CD4-positive, alpha-beta T cell treated with Interleukin-4 for 1 hour (primary cell): ENCODE measurements at regions not wholly inside any gene's neighbourhood (a gene's known extent, or its start where the extent isn't known, plus 50 kb on each side); places are given as distances from the start of the nearest gene placed in this dataset.
"Not testable (repeated sequence)": the region's sequence is repeated elsewhere in the genome, so short reads cannot be mapped to it uniquely, and the experiment has no call there.

Experiments
- DNase-seq, 2 donors: peaks; one replicate each; pipeline ENCODE4 v3.0.0-alpha.2; 2020 to 2022

GRCh38 chr17:14753383-14753782 lies 452.5 kb downstream of the HS3ST3B1 start:
- DNase-seq = no peak

- DNase-seq = no peak
Measured at GRCh38 chr17:14752011-14752410, 451.1 kb downstream of the HS3ST3B1 start.

- no peak for DNase-seq
Measured at GRCh38 chr17:14750866-14751265, 450.0 kb downstream of the HS3ST3B1 start.

GRCh38 chr17:14749269-14749668 lies 448.4 kb downstream of the HS3ST3B1 start:
- DNase-seq = no peak

DNA sequence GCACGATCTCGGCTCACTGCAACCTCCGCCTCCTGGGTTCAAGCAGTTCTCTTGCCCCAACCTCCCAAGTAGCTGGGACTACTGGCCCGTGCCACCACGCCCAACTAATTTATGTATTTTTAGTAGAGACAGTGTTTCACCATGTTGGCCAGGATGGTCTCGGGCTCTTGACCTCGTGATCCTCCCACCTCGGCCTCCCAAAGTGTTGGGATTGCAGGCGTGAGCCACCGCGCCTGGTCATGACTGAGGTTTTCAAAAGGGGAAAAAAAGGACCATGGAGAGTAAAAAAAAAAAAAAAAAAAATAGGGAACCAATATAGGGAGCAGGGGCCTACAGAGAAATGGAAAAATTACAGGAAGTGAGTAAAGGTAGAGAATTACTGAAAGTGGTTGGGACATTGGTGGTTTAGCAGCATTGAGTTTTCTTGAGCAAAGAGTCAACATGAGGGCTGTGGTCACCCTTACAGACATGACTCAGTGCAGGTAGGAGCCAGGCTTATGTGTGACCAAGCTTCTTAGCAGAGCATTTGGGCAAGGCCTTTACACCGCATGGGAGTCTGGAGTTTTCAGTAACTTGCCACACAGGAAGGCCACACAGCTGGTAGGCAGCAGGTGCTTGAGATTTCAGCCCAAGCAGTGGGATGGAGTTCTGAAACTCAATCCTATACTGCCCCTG lies 447.3 kb downstream of the HS3ST3B1 start:
- DNase-seq = peak in 1 of 2 donors; percentile 15

DNA sequence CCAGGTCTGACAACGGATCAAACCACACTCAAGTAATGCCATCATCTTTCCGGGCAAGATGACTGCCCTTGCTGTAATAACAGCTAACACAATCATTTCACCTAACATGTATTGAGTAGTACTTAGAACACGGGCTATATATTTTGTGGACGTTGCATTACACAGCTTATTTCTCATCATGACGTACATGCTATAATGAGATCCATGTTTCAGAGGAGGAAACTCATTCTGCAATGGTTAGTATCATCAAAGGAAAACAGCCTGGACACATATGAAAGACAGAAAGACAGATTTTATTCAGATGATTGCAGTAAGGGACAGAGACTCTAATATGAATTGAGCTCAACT lies 446.7 kb downstream of the HS3ST3B1 start:
- no peak for DNase-seq

- no peak for DNase-seq
Measured at GRCh38 chr17:14746822-14747602, 446.1 kb downstream of the HS3ST3B1 start.

GRCh38 chr17:14745541-14745940 lies 444.7 kb downstream of the HS3ST3B1 start:
- DNase-seq = no peak

DNA sequence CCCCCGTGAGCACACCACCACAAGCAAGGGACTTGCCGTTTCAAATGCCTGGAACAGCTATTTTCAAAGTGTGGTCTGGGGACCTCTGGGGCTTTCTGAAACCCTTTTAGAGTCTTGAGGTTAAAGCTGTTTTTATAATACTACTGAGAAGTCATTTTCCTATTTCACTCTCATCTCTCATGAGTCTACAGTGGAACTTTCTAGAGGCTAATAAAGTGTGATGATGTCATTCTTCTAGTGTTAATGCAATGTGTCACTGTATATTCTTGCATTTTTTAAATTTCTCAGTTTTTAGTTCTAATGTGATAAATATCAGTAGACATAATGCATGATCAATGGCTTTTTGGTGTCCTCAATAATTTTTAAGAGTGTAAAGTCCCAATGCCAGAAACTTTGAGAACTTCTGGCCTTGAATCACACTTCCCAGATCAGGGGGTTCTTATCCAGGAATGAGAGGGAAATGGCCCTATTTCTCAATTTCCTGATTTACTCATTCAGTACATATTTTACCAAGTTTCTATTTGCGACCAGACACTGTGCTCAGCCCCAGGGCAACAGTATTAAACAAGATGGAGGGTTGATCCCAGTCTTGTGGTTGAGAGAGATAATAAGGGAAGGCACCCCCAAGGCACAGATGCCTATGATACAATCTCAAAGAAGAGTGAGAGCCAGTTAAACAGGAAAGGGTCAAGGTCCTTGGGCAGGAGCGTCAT lies 444.0 kb downstream of the HS3ST3B1 start:
- DNase-seq = no peak

DNA sequence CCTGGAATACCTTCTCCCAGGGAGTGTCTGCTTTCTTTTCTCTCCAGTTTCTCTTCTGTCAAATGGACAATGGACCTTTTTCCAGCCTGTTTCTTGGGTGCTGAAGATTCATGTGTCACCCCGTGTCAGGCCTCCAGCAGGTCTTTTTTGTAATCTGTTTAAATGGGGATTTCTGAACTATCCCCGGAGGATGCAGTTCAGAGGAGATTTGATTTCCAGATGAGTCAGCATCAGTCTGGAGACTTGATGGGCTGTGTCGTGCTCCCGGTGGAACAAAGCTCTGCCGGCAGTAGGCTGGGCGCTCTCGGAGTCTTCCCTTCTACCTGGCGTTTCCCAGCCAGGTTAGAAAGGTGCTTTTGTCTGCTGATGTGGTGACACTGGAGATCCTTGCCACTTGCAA lies 440.6 kb downstream of the HS3ST3B1 start:
- no peak for DNase-seq

DNA sequence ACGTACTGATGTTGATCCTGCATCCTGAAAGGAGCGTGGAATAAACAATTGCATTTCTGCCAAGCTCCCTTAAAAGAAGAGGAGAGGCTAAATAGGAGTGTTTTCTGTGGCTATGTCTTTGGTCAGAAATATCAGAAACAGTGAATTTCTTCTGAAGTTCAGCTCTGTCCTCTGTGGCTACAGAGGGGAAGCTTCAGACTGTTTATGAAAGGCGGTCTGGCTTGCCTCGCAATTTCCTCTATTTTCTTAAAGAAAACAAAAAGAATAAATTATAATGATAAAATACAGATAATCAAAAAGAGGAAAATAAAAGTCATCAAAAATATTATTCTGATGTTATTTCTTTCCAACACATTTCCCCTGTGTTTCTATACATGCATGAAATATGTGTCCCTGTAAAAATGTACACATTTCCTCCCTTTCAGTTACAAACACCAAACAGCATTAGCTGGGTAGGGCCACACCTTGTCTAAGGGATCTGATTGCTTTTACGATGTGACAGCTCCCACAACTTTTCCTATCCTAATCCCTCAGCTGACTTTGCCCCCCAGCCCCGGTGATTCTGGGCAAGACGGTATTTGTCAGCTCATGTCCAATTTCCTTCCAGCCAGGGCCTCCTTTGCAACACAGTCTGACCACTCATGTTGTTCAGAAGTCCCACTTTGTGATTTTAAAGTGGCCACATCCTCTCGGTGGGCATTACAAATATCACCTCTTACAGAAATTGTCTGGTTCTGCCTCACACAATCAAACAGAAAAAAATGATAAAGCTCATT lies 439.0 kb downstream of the HS3ST3B1 start:
- DNase-seq = no peak

GRCh38 chr17:14738652-14738988 lies 437.7 kb downstream of the HS3ST3B1 start:
- DNase-seq = no peak

GRCh38 chr17:14737984-14738651 lies 437.2 kb downstream of the HS3ST3B1 start:
- DNase-seq = peak in 1 of 2 donors; percentile 75

- DNase-seq = no peak
Measured at GRCh38 chr17:14736631-14737030, 435.8 kb downstream of the HS3ST3B1 start.

DNA sequence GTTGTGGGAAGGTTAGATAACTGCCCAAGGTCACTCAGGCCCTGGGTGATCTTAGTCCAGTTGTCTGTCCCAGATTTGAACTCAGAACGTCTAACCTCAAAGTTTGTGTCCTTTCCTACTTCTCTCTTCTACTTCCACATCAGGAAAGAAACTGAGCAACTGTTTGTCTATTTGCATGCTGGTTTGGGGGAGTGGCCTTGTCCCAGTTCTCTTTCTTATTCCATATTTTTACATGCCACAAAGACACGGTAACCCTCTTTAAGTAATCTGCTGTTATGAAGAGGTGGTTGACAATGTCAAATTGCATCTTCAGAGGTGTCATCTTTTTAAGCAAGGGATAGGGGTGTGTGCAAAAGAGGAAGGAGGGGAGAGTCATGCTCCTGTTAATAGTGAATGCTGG lies 432.5 kb downstream of the HS3ST3B1 start:
- no peak for DNase-seq

- DNase-seq = no peak
Measured at GRCh38 chr17:14732211-14732610, 431.3 kb downstream of the HS3ST3B1 start.

GRCh38 chr17:14731591-14731990 lies 430.7 kb downstream of the HS3ST3B1 start:
- DNase-seq = no peak

- DNase-seq = no peak
Measured at GRCh38 chr17:14730821-14731220, 429.9 kb downstream of the HS3ST3B1 start.

DNA sequence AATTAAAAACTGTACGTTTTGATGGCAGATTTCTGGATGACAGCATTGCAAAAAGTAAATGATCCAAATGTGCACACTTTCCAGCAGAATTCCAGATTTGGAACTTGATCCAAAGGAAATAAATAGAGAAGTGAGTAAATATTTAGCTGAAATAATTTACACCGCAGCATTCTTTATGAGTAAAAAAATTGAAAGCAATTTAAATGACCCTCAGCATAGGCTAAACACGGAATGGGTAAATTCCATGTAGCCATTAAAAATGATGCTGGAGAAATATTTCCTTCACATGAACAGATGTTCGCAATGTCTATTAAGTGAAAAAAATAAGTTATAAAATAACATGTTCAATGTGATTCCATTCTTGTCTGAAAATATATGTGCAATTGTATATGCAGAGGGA lies 424.8 kb downstream of the HS3ST3B1 start:
- no peak for DNase-seq

DNA sequence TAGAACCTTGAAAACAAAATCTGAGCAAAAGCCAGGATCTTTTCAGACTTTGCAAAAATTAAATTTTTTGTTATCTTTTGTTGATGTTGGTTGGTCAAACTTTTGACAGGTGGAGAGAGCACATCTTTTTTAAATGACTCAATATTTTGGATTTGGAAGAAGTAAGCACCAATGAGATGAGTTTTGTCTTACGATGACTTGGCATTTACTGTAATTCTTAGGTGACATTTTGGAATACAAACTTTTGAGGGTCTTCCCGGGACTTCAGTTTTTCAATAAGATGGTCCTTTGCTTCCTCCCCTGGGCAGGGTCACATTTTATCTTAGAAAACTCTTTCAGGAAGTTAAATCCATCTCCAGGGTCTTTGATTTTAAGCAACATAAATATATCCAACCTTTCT lies 423.9 kb downstream of the HS3ST3B1 start:
- DNase-seq = no peak

DNA sequence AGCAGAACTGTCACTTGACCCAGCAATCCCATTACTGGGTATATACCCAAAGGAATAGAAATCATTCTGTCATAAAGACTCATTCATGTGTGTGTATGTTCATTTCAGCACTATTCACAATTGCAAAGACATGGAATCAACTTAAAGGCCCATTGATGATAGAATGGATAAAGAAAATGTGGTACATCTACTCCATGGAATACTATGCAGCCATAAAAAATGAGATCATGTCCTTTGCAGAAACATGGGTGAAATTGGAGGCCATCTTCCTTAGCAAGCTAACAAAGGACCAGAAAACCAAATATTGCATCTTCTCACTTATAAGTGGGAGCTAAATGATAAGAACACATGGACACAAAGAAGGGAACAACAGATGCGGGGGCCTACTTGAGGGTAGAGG lies 422.5 kb downstream of the HS3ST3B1 start:
- not testable (repeated sequence) for DNase-seq

DNA sequence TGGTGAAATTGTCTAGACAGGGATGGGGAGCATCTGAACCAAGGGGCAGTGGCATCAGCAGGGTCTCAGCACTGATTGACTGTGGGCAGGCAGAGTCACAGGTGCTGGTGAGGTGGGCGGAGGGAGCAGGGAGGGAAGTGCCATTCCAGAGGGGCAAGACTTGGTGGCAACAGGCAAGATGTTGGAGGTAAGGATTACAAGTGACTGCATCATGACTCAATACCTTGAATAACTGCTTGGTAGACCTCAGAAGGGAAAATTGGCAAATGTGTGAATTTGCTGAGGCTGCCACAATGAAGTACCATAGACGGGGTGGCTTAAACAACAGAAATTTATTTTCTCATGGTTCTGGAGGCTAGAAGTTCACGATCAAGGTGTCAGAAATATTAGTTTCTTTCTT lies 419.1 kb downstream of the HS3ST3B1 start:
- no peak for DNase-seq

DNA sequence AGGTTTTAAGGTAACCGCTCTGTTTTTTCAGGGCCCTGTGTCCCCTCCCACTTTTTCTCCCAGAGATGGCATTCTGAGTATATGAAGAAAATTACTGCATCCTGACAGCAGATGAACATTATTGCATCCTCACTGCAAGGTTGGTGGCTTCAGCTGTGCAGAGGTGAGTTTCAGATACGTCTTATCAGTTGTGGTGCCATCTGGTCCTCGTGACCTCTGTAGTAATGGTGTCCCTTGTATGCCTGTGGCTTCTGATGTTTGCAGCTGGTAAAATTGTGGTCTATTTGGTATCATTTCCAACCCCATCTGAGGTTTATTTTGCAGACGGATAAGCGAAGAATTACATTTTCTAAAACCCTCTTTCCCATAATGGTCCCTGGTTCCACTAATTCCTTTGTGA lies 417.0 kb downstream of the HS3ST3B1 start:
- DNase-seq = no peak
